Peyer's patch (tissue), 4 donors: ENCODE measurements at regions not wholly inside any gene's neighbourhood (a gene's known extent, or its start where the extent isn't known, plus 50 kb on each side); places are given as distances from the start of the nearest gene placed in this dataset.

Experiments used
- CTCF ChIP-seq, 6 experiments: fragments of 450-650 bp in 4 of 6; fragments of 200-600 bp in 2 of 6; sonication (generic) in 1 of 6; IDR thresholded peaks; one replicate each; pipeline ENCODE4 v1.5.1; 2017 to 2019; ENCODE audit warnings: antibody characterized with exemption in 6 of 6, mild to moderate bottlenecking in 3 of 6, moderate library complexity in 1 of 6
- POLR2A ChIP-seq, 2 donors: fragments of 450-650 bp; IDR thresholded peaks; one replicate each; pipeline ENCODE4 v1.5.1; 2017; ENCODE audit warnings: antibody characterized with exemption in 2 of 2, mild to moderate bottlenecking in 2 of 2, moderate library complexity in 2 of 2

- TF ChIP-seq CTCF (IDR thresholded peaks at IDR 0.05) (no peak), POLR2A (IDR thresholded peaks at IDR 0.05) (no peak)
Observed at GRCh38 chr3:177320765-177321247, 123.5 kb upstream of the TBL1XR1 start.
